Gastroesophageal sphincter (tissue), 3 donors: ENCODE measurements at regions not wholly inside any gene's neighbourhood (a gene's known extent, or its start where the extent isn't known, plus 50 kb on each side); places are given as distances from the start of the nearest gene placed in this dataset.

ENCODE experiments used
- POLR2A ChIP-seq, 2 donors: fragments of 450-650 bp; IDR thresholded peaks; one replicate each; pipeline ENCODE4 v1.6.1; 2017; ENCODE audit warnings: antibody characterized with exemption in 2 of 2, mild to moderate bottlenecking in 2 of 2, moderate library complexity in 1 of 2
- TF ChIP-seq, protein P1 (sequence below), 4 experiments: fragments of 200-600 bp in 2 of 4; fragments of 450-650 bp in 2 of 4; sonication (generic) in 1 of 4; IDR thresholded peaks; one replicate each; pipeline ENCODE4 v1.5.1; 2017 to 2019; ENCODE audit warnings: antibody characterized with exemption in 4 of 4, mild to moderate bottlenecking in 2 of 4, moderate library complexity in 2 of 4

DNA sequence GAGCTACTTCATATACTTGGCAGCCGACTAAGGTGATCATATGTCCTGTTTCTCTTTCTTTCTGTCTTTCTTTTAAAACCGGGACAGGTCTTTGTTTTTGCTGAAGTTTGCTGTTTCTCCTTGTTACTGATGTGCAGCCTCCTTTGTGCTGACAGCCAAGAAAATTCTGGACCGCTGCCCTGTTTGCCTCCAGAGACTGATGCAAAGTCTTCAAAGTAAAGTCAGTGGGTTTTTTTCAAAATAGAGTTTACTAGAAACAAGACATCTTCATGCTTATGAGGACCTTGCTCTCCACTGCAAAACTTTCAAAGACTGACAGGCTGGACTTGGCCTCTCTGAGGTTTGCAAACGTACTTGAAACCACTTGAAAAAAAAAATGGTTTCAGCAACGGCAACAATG, 510.5 kb upstream of the MAP3K7 start:
- TF ChIP-seq, protein P1, sequence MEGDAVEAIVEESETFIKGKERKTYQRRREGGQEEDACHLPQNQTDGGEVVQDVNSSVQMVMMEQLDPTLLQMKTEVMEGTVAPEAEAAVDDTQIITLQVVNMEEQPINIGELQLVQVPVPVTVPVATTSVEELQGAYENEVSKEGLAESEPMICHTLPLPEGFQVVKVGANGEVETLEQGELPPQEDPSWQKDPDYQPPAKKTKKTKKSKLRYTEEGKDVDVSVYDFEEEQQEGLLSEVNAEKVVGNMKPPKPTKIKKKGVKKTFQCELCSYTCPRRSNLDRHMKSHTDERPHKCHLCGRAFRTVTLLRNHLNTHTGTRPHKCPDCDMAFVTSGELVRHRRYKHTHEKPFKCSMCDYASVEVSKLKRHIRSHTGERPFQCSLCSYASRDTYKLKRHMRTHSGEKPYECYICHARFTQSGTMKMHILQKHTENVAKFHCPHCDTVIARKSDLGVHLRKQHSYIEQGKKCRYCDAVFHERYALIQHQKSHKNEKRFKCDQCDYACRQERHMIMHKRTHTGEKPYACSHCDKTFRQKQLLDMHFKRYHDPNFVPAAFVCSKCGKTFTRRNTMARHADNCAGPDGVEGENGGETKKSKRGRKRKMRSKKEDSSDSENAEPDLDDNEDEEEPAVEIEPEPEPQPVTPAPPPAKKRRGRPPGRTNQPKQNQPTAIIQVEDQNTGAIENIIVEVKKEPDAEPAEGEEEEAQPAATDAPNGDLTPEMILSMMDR (IDR thresholded peaks at IDR 0.05) = no peak
- no peak for TF ChIP-seq POLR2A (IDR thresholded peaks at IDR 0.05)
